T-helper 2 cell treated with Interferon-gamma antibody and Interleukin-4, amounts not matched to agents 5 μg/mL and 100 μg/mL, for 36 hours (primary cell): ENCODE measurements at regions not wholly inside any gene's neighbourhood (a gene's known extent, or its start where the extent isn't known, plus 50 kb on each side); places are given as distances from the start of the nearest gene placed in this dataset.

Experiments
- DNase-seq: peaks from one replicate; pipeline ENCODE4 v3.0.0; 2021; ENCODE audit warnings: low spot score
- H3K27ac Mint-ChIP-seq: one replicate; pipeline ENCODE4 v1.8.0; 2021; ENCODE audit warnings: mild to moderate bottlenecking, mixed read lengths
- H3K27me3 Mint-ChIP-seq: one replicate; pipeline ENCODE4 v1.8.0; 2021; ENCODE audit warnings: low read depth, mixed read lengths
- H3K36me3 Mint-ChIP-seq: one replicate; pipeline ENCODE4 v1.8.0; 2021; ENCODE audit warnings: low read depth, mixed read lengths
- H3K4me1 Mint-ChIP-seq: one replicate; pipeline ENCODE4 v1.8.0; 2021; ENCODE audit warnings: low read depth, mixed read lengths
- H3K4me3 Mint-ChIP-seq: one replicate; pipeline ENCODE4 v1.8.0; 2022; ENCODE audit warnings: mild to moderate bottlenecking, moderate library complexity, mixed read lengths
- H3K9me3 Mint-ChIP-seq: one replicate; pipeline ENCODE4 v1.8.0; 2021; ENCODE audit warnings: mixed read lengths

DNA sequence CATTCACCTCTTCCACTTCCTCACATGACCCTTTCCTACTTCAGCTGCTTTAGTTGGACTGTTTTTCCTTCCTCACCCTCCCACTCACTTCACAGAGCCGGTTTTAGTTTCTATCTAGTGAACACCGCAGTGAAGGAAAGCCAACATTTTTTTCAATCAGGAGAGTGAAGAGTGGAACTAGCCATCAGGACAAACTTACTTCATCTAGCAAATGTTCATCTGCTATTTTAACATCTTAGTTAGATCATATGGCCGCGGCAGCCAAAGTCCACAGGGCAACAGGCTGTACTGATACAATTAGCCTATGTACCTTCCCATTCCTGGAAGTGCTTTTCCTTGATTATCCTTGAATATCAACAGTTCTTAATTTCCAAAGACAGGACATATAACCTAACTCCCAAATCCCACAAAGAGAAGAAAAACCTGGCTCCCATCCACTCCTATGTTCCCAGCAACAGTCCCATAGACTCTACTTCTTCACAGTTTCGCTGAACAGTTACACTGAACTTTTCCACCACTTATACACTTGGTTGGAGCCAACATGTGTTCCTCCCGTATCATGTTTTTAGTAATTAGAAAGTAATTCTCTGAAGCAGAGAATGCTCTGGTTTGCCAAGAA lies 456.2 kb upstream of the THBS1 start:
- H3K4me3 Mint-ChIP-seq = no peak overlapping the region
- H3K36me3 Mint-ChIP-seq = no peaks in the 10 kb centered on the region
- H3K4me1 Mint-ChIP-seq = peaks cover 5% of the 10 kb centered on the region
- H3K9me3 Mint-ChIP-seq = no peaks in the 10 kb centered on the region
- peaks cover 3% of the 10 kb centered on the region for H3K27me3 Mint-ChIP-seq
- no peak for DNase-seq
- no peak overlapping the region for H3K27ac Mint-ChIP-seq

DNA sequence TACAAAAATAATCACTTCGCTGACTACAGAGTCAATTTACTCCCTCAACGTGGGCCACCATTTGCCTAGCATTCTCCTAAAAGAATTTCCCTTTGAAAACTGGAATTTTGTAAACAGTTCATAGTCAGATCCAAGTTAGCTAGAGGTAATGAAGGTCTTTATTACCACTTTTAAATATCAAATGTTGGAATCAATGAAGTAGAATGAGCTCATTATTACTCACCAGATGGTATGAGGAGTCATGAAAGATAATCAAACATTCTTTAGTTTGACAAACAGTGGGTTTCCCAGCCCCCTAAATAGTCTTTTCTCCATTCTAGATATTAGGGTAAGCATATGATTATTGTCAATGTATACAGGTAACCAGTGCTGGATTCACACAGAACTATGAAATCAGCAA lies 455.7 kb upstream of the THBS1 start:
- Mint-ChIP-seq H3K27ac (no peak overlapping the region), H3K36me3 (no peaks in the 10 kb centered on the region), H3K4me3 (no peak overlapping the region), H3K9me3 (no peaks in the 10 kb centered on the region), H3K27me3 (peaks cover 2% of the 10 kb centered on the region), H3K4me1 (peaks cover 5% of the 10 kb centered on the region)
- DNase-seq = no peak

DNA sequence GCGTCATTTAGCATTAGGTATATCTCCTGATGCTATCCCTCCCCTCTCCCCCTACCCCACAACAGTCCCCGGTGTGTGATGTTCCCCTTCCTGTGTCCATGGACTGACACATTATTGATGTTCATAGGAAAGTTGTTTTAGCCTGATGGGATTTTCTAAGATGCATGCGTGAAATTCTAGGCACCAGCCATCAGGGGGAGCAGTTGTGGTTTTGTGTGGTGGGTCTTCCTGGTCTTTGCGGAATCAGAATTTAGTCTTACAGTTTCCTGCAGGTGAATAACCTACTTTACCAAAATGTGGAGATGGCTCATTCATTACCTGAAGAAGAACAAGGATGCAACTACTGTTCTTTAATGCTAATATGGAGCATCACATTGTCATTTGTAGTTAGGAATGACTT lies 455.0 kb upstream of the THBS1 start:
- no peaks in the 10 kb centered on the region for H3K36me3 Mint-ChIP-seq
- H3K4me3 Mint-ChIP-seq = no peak overlapping the region
- H3K27me3 Mint-ChIP-seq = peaks cover 2% of the 10 kb centered on the region
- no peaks in the 10 kb centered on the region for H3K9me3 Mint-ChIP-seq
- H3K27ac Mint-ChIP-seq = no peak overlapping the region
- DNase-seq = peak; percentile 23
- H3K4me1 Mint-ChIP-seq = peaks cover 5% of the 10 kb centered on the region

DNA sequence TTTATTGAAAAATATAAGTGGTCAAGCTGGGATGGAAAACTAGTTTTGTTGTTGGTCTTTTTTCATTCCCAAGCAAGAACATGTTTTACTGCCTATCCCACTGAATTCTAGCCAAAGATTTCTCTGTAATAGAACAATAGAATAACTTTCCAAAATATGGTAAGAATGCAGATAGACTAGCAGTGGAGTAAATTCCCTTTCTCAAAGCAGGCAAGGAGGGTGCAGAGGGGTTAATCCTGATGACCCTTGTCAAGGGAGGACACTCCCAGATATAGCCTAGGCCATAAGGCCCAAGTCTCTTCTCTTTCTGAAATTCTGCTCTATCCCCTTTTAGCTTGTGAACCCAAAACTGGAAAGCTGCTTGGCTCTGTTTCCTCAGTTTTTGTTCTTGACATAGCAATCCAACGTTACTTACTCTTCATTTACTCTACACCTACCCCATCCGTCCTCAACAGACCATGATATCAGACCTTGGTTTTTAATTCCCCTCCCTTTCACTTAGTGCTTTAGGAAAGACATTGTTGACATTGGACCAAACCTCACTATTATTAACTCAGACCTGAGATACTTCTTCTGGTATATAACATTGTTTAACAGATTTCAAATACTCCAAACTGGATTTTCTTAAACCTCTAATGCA lies 453.6 kb upstream of the THBS1 start:
- Mint-ChIP-seq H3K27ac (no peak overlapping the region), H3K9me3 (no peaks in the 10 kb centered on the region), H3K4me1 (peaks cover 5% of the 10 kb centered on the region), H3K27me3 (peaks cover 2% of the 10 kb centered on the region), H3K36me3 (no peaks in the 10 kb centered on the region), H3K4me3 (no peak overlapping the region)
- no peak for DNase-seq

DNA sequence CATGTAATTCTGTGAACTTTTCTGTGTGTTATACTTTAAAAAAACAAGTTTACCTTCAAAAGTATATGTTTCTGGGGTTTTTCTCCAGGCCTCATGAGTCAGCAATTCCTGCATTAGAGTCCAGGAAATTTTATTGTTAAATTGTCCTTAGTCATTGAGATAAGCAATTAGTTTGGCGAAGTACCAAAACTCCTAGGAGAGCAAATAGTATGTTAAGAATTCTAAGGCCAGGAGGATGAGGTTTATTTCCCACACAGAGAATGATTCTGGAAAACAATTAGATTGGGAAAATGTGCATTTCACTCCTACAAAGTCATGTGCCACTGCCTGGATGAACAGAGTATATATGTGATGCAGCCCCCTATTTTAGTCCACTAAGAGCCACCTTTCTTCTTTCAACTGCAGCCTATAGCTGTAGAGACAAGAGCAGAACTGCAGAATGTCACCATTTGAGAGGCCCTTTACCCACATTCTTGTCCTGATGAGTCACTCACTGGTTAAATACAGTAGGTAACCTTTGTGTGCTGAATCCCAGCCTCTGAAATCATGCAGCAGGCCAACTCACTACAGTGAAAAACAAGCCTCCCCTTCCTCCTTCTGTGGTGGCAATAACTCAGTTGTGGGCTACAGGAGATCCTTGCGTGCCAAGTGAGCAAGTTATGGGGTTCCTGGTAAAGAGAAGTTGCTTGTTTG lies 452.8 kb upstream of the THBS1 start:
- Mint-ChIP-seq H3K27me3 (peaks cover 4% of the 10 kb centered on the region), H3K27ac (no peak overlapping the region), H3K4me1 (peaks cover 5% of the 10 kb centered on the region), H3K9me3 (no peaks in the 10 kb centered on the region), H3K36me3 (no peaks in the 10 kb centered on the region), H3K4me3 (no peak overlapping the region)
- peak; percentile 27 for DNase-seq

DNA sequence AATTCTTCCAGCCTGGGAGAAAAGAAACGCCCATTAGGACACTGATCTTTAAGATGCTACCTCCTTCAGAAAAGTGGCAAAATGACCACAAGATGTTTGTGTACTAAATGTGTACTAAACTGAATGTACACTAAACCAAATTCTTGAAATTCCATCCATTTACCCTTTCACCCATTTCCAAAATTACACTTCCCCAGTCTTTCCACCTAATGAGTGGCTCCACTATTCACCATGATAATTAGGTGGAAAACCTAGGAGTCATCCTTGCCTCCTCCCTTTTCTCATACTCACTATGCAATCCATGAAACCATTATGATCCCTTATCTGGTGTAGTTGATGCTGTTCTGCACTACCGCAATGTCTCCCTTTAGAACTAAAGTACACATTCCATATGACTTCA lies 452.1 kb upstream of the THBS1 start:
- DNase-seq = no peak
- no peak overlapping the region for H3K27ac Mint-ChIP-seq
- H3K9me3 Mint-ChIP-seq = no peaks in the 10 kb centered on the region
- no peak overlapping the region for H3K4me3 Mint-ChIP-seq
- H3K36me3 Mint-ChIP-seq = no peaks in the 10 kb centered on the region
- peaks cover 5% of the 10 kb centered on the region for H3K27me3 Mint-ChIP-seq
- peaks cover 5% of the 10 kb centered on the region for H3K4me1 Mint-ChIP-seq

DNA sequence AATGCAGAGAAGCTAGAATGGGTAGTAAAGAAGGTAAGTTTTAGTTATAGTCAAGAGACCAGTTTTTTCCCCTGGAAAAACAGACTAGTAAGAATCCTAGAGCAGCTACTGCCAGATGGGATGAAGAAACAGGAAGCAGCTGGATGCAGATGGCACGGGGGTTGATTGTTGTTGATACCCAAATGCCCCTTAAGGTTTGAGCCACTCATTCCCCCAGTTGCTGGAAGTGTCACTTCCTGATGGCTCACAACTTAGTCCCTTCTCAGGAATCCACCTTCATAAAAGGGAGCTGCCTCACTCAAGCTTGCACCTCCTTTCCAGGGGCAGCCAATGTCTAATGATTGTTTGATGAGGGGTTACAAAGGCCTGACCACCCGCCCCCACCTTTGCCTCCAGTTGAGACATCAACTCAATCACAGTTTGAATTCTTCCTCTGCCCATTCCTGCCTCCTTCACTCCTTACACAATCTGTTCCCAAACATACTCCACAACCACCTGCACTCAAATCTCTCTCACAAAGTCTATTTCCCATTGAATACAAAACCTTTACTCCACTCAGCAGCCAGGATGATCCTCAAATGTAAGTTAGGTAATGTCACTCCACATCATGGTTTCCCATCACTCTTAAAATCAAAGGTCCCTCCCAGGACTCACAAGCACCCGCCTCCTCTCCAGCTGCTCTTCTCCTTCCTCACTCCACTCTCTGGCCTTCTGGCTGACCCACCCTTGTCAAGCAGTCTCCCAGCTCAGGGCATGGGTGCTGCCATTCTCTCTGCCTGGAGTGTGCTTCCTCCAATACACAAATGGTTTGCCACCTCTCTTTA lies 450.1 kb upstream of the THBS1 start:
- DNase-seq = no peak
- Mint-ChIP-seq H3K27ac (no peak overlapping the region), H3K36me3 (no peaks in the 10 kb centered on the region), H3K4me3 (no peak overlapping the region), H3K4me1 (peaks cover 5% of the 10 kb centered on the region), H3K27me3 (peaks cover 4% of the 10 kb centered on the region), H3K9me3 (no peaks in the 10 kb centered on the region)

DNA sequence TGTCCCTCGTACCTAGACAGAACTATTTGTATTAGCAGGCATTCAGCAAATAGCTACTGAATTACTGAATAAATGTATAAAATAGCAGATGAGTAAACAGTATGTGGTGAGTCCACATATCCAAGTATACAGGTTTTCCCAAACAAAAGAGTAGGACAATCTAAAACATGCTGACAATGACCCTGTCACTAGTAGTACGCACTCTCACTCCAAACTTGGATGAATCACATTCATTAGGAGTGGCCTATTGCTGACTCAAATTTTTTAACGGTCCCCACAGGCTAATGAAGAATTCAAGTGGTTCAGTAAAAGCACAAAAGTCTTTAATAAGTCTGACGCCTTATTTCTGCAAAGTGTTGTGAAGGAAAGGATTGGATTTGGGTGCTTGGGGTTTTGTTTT lies 449.3 kb upstream of the THBS1 start:
- H3K27me3 Mint-ChIP-seq = peaks cover 4% of the 10 kb centered on the region
- H3K36me3 Mint-ChIP-seq = no peaks in the 10 kb centered on the region
- H3K4me3 Mint-ChIP-seq = no peak overlapping the region
- H3K27ac Mint-ChIP-seq = no peak overlapping the region
- peaks cover 5% of the 10 kb centered on the region for H3K4me1 Mint-ChIP-seq
- no peaks in the 10 kb centered on the region for H3K9me3 Mint-ChIP-seq
- DNase-seq = no peak

DNA sequence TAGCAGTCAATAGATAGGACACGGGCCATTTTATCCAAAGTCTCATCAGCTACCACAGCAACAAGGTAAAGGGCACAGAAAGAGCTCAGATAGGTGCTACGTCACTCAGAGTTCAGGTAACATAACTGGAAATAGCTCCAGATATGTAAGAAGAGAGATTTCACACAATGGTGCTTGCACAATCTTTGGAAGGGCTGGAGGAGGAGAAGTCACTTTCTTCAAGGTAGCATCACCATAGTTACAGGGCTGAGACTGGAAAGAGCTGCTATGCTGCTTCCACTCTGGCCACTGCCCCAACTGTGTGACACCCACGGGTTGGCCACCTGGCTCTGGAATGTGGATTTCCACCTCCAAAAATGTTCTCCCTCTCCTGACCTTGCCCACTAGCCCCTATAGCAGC lies 448.8 kb upstream of the THBS1 start:
- Mint-ChIP-seq H3K27ac (no peak overlapping the region), H3K27me3 (peaks cover 4% of the 10 kb centered on the region), H3K9me3 (no peaks in the 10 kb centered on the region), H3K4me3 (no peak overlapping the region), H3K4me1 (peaks cover 5% of the 10 kb centered on the region), H3K36me3 (no peaks in the 10 kb centered on the region)
- no peak for DNase-seq

DNA sequence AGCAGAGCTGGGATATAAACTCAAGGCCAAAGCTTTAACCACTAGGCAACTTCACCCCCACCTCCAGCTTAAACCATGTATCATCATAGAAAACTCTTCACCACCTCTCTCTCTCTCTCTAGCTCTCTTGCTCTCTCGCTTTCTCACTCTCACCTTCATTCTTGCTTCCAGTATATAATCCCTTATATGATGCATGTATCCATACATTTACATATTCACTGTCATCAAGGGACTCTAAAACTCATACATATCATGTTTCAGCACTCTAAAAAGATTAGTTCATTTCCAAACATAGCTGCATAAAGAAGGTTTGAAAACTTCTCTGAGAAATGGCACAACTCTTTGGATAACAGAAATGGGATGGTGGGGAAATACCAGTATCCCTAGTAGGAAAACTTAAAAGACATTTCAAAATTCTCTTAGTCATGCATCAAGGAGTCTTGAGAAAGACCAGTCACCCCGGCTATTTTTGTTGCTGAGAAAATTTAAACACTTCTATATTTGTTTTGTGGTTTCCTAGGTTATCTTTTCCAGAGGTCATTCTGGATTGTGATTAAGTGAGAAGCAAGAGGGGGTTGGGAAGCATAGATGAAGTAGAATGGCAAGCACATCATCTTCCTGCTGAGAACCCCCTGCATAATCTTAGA lies 447.8 kb upstream of the THBS1 start:
- DNase-seq = no peak
- Mint-ChIP-seq H3K9me3 (no peaks in the 10 kb centered on the region), H3K27me3 (peaks cover 4% of the 10 kb centered on the region), H3K4me3 (no peak overlapping the region), H3K36me3 (no peaks in the 10 kb centered on the region), H3K27ac (no peak overlapping the region), H3K4me1 (peaks cover 1% of the 10 kb centered on the region)

DNA sequence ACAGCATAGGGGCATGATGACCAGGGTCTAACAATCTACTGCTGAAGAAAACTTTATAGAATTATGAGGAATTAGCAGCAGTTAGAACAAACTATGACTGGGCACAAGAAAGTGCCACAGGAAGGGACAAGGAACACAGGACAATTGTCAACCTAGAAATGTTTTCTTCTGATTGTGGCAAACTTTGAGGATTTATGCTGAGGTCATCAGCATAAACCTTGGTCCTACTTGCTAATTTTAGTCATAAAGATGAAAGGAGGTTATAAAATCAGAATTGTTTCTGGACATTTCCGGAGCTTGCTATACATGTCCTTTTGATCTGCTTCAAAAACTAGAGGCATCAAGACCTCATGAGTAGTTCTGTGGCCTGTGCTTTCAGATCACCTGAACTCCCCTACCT lies 446.6 kb upstream of the THBS1 start:
- no peaks in the 10 kb centered on the region for H3K36me3 Mint-ChIP-seq
- no peaks in the 10 kb centered on the region for H3K9me3 Mint-ChIP-seq
- DNase-seq = no peak

DNA sequence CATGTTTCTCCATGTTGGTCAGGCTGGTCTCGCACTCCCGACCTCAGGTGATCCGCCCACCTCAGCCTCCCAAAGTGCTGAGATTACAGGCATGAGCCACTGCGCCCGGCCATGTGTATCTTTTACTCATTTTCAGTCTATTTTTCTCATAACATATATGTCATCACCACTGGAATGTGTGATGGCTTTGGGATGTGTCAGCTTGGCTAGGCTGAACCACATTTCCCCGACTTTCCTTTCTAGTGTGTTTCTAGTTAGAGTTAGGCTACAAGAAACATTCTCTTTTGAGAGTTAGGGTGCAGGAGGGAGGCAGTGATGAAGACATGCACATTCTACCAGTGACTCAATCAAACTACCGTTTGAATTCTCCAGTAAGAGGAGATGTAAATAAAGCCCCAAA lies 444.9 kb upstream of the THBS1 start:
- DNase-seq = no peak
- H3K4me1 Mint-ChIP-seq = peaks cover 6% of the 10 kb centered on the region
- no peaks in the 10 kb centered on the region for H3K36me3 Mint-ChIP-seq
- H3K4me3 Mint-ChIP-seq = no peak overlapping the region
- H3K9me3 Mint-ChIP-seq = no peaks in the 10 kb centered on the region
- peaks cover 4% of the 10 kb centered on the region for H3K27me3 Mint-ChIP-seq
- no peak overlapping the region for H3K27ac Mint-ChIP-seq

More for the DNA sequence above, 446.6 kb upstream of the THBS1 start:
- peaks cover 4% of the 10 kb centered on the region for H3K27me3 Mint-ChIP-seq
- peaks cover 3% of the 10 kb centered on the region for H3K4me1 Mint-ChIP-seq
- no peak overlapping the region for H3K27ac Mint-ChIP-seq
- no peak overlapping the region for H3K4me3 Mint-ChIP-seq

DNA sequence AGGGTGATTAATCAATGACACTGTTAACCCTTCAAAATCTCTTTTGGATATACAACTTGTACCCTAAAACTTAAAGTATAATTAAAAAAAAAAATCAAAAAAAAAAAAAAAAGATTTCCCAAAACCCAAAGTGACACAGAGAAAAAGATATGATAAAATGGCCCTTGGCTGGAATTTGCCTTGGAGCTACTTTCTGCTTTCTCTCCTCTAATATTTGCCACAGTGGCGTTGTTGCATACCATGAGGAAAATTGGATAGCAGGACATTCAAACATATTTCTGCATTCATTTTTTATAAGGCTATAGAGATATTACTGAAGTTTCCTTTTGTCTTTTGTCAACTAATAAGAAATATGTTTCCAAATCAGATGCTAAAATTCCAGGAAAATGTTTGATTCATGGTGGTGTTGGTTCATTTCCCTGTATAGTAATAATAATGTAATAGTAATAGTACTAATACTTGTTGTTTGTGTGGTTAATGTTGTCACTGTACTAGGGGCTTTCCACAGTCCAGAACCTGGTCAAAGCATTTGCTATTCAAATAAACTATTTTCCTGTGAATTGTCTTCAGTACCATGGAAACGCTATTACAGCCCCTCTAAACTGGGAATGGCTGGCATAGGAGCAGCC lies 441.3 kb upstream of the THBS1 start:
- Mint-ChIP-seq H3K27me3 (no peaks in the 10 kb centered on the region), H3K4me1 (peaks cover 21% of the 10 kb centered on the region), H3K36me3 (peaks cover 2% of the 10 kb centered on the region), H3K9me3 (no peaks in the 10 kb centered on the region), H3K27ac (no peak overlapping the region), H3K4me3 (no peak overlapping the region)
- DNase-seq = no peak
